GF-D8 (cell line): ENCODE measurements at regions not wholly inside any gene's neighbourhood (a gene's known extent, or its start where the extent isn't known, plus 50 kb on each side); places are given as distances from the start of the nearest gene placed in this dataset.

Experiments used
- DNase-seq: peaks from one replicate; lab custom pipeline; 2025; lab: John Stamatoyannopoulos, UW

GRCh38 chr19:31092274-31092673 is 257.0 kb downstream of the TSHZ3 start:
- no peak for DNase-seq

- DNase-seq = no peak
Measured at GRCh38 chr19:31089681-31090080, 259.6 kb downstream of the TSHZ3 start.

GRCh38 chr19:31085125-31085524 is 264.1 kb downstream of the TSHZ3 start:
- DNase-seq = no peak

GRCh38 chr19:31083105-31083504 is 266.1 kb downstream of the TSHZ3 start:
- no peak for DNase-seq

- DNase-seq = no peak
Measured at GRCh38 chr19:31075146-31075655, 274.0 kb downstream of the TSHZ3 start.

- DNase-seq = no peak
Measured at GRCh38 chr19:31074199-31075125, 274.8 kb downstream of the TSHZ3 start.

- DNase-seq = no peak
Measured at GRCh38 chr19:31073485-31074198, 275.6 kb downstream of the TSHZ3 start.

GRCh38 chr19:31072451-31072850 is 276.8 kb downstream of the TSHZ3 start:
- no peak for DNase-seq

GRCh38 chr19:31071136-31071855 is 277.9 kb downstream of the TSHZ3 start:
- DNase-seq = no peak

GRCh38 chr19:31070146-31071065 is 278.8 kb downstream of the TSHZ3 start:
- DNase-seq = no peak

GRCh38 chr19:31068268-31068667 is 281.0 kb downstream of the TSHZ3 start:
- no peak for DNase-seq

- DNase-seq = no peak
Measured at GRCh38 chr19:31066385-31066784, 282.9 kb downstream of the TSHZ3 start.

GRCh38 chr19:31064491-31064890 is 284.7 kb downstream of the TSHZ3 start:
- DNase-seq = no peak

- no peak for DNase-seq
Measured at GRCh38 chr19:31058676-31059340, 290.4 kb downstream of the TSHZ3 start.

GRCh38 chr19:31057476-31057875 is 291.8 kb downstream of the TSHZ3 start:
- DNase-seq = no peak

- no peak for DNase-seq
Measured at GRCh38 chr19:31055454-31055853, 293.8 kb downstream of the TSHZ3 start.

- DNase-seq = no peak
Measured at GRCh38 chr19:31054430-31054829, 294.8 kb downstream of the TSHZ3 start.

GRCh38 chr19:31049431-31049830 is 299.8 kb downstream of the TSHZ3 start:
- no peak for DNase-seq

GRCh38 chr19:31046024-31046423 is 303.2 kb downstream of the TSHZ3 start:
- DNase-seq = no peak

GRCh38 chr19:31041461-31041860 is 307.8 kb downstream of the TSHZ3 start:
- DNase-seq = no peak

- DNase-seq = no peak
Measured at GRCh38 chr19:31039151-31039550, 310.1 kb downstream of the TSHZ3 start.
